Mesenchymal stem cell (in vitro differentiated cells and primary cell): ENCODE measurements at regions not wholly inside any gene's neighbourhood (a gene's known extent, or its start where the extent isn't known, plus 50 kb on each side); places are given as distances from the start of the nearest gene placed in this dataset.

Experiments used
- DNase-seq: peaks from one replicate; pipeline ENCODE4 v3.0.0-alpha.2; 2013
- H2AFZ ChIP-seq: one replicate; pipeline ENCODE4 v1.6.1; 2013; ENCODE audit warnings: low read depth, mild to moderate bottlenecking, control low read depth, inconsistent platforms, low read length, moderate library complexity
- H2AK5ac ChIP-seq: 2 replicates; pipeline ENCODE4 v1.6.1; 2013; ENCODE audit warnings: low read length, moderate library complexity, mild to moderate bottlenecking, inconsistent platforms; ENCODE audit not compliant: severe bottlenecking
- H2BK120ac ChIP-seq: one replicate; pipeline ENCODE4 v1.6.1; 2013; ENCODE audit warnings: low read depth, mild to moderate bottlenecking, inconsistent platforms, low read length, moderate library complexity
- H2BK12ac ChIP-seq, 2 experiments: one replicate each; pipeline ENCODE4 v1.6.1; 2013; ENCODE audit warnings: inconsistent platforms in 2 of 2, low read length in 2 of 2, mild to moderate bottlenecking in 2 of 2, moderate library complexity in 2 of 2, control low read depth in 1 of 2
- H2BK15ac ChIP-seq: one replicate; pipeline ENCODE4 v1.6.1; 2013; ENCODE audit warnings: mild to moderate bottlenecking, low read depth, inconsistent platforms; ENCODE audit not compliant: poor library complexity, severe bottlenecking
- H2BK5ac ChIP-seq: 2 replicates; pipeline ENCODE4 v1.6.1; 2013; ENCODE audit warnings: low read depth, mild to moderate bottlenecking, low read length, control low read depth, inconsistent platforms; ENCODE audit not compliant: poor library complexity, severe bottlenecking
- H3K14ac ChIP-seq, 2 experiments: one replicate each; pipeline ENCODE4 v1.6.1; 2013; ENCODE audit warnings: inconsistent platforms in 2 of 2, low read length in 2 of 2, control low read depth in 1 of 2, mild to moderate bottlenecking in 1 of 2, moderate library complexity in 1 of 2
- H3K18ac ChIP-seq, 2 experiments: one replicate each; pipeline ENCODE4 v1.6.1; 2013; ENCODE audit warnings: inconsistent platforms in 2 of 2, low read length in 2 of 2, control low read depth in 1 of 2, low read depth in 1 of 2, mild to moderate bottlenecking in 1 of 2
- H3K23ac ChIP-seq, 2 experiments: one replicate each; pipeline ENCODE4 v1.6.1; 2013; ENCODE audit warnings: inconsistent platforms in 2 of 2, low read length in 2 of 2, mild to moderate bottlenecking in 2 of 2, moderate library complexity in 2 of 2, control low read depth in 1 of 2
- H3K27ac ChIP-seq: 2 replicates; pipeline ENCODE4 v1.5.1; 2013; ENCODE audit warnings: mild to moderate bottlenecking, moderate library complexity, low read length, control low read depth, inconsistent platforms; ENCODE audit not compliant: poor library complexity, severe bottlenecking
- H3K27me3 ChIP-seq, 2 experiments: 2 replicates each; pipeline versions ENCODE4 v1.6.1 to v1.7.0; 2013; ENCODE audit warnings: low read length in 2 of 2, mild to moderate bottlenecking in 2 of 2, moderate library complexity in 2 of 2, control low read depth in 1 of 2, inconsistent platforms in 1 of 2; ENCODE audit not compliant: control insufficient read depth in 1 of 2, insufficient read depth in 1 of 2
- H3K36me3 ChIP-seq, 2 experiments: 2 replicates each; pipeline versions ENCODE4 v1.6.1 to v1.7.0; 2013; ENCODE audit warnings: low read length in 2 of 2, control low read depth in 1 of 2, inconsistent platforms in 1 of 2, low read depth in 1 of 2, mild to moderate bottlenecking in 1 of 2; ENCODE audit not compliant: insufficient read depth in 2 of 2, control insufficient read depth in 1 of 2
- H3K4ac ChIP-seq, 2 experiments: one replicate each; pipeline ENCODE4 v1.6.1; 2013; ENCODE audit warnings: inconsistent platforms in 2 of 2, low read length in 2 of 2, mild to moderate bottlenecking in 2 of 2, moderate library complexity in 2 of 2, control low read depth in 1 of 2, low read depth in 1 of 2
- H3K4me1 ChIP-seq: 2 replicates; pipeline ENCODE4 v1.6.1; 2013; ENCODE audit warnings: low read depth, low read length, control low read depth; ENCODE audit not compliant: control insufficient read depth, insufficient read depth
- H3K4me2 ChIP-seq: 2 replicates; pipeline ENCODE4 v1.6.1; 2013; ENCODE audit warnings: low read length, mild to moderate bottlenecking, inconsistent platforms; ENCODE audit not compliant: poor library complexity, severe bottlenecking
- H3K4me3 ChIP-seq, 2 experiments: 2 replicates each; pipeline versions ENCODE4 v1.5.1 to v1.7.0; 2013; ENCODE audit warnings: low read length in 2 of 2, mild to moderate bottlenecking in 2 of 2, control low read depth in 1 of 2, low read depth in 1 of 2; ENCODE audit not compliant: insufficient read depth in 1 of 2
- H3K79me1 ChIP-seq: replicated peaks from 2 replicates; pipeline ENCODE4 v1.6.1; 2013; ENCODE audit warnings: mild to moderate bottlenecking, control low read depth, low read length, inconsistent platforms; ENCODE audit not compliant: poor library complexity, severe bottlenecking
- H3K9ac ChIP-seq: 2 replicates; pipeline ENCODE4 v1.7.0; 2013; ENCODE audit warnings: mild to moderate bottlenecking, low read length, moderate library complexity
- H3K9me3 ChIP-seq: 2 replicates; pipeline ENCODE4 v1.7.0; 2013; ENCODE audit warnings: mild to moderate bottlenecking, low read length; ENCODE audit not compliant: control insufficient read depth
- H4K8ac ChIP-seq: one replicate; pipeline ENCODE4 v1.6.1; 2013; ENCODE audit warnings: inconsistent platforms, mild to moderate bottlenecking, low read length, moderate library complexity
- H4K91ac ChIP-seq: one replicate; pipeline ENCODE4 v1.6.1; 2013; ENCODE audit warnings: mild to moderate bottlenecking, low read length, inconsistent platforms
- WGBS: methylation state at CpG from one replicate; pipeline ENCODE4 v1.1.7; 2013; ENCODE audit warnings: mixed read lengths; 5-methylcytosine and 5-hydroxymethylcytosine counted together

DNA sequence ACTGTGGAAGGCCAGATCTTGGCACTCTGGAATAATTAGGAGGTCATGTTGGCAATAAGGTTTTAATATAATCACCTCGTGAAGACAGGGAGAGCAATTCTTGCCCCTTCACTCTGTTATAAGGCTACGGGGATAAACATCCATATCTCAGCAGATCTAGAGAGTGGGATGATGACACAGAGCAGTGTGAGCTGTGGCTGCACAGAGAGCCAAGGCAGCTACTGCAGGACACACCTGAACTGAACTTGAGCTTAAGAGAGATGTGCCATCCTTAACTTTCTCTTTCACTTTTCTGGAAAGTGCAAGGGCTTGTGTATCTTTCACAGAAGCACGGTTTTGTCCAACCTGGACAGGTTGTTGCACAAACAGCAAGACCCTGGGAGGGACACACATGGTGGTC lies 174.7 kb downstream of the GATA3 start:
- H3K79me1 ChIP-seq, result no peaks in the 10 kb centered on the region
- H2BK5ac ChIP-seq, result no peak overlapping the region
- no peak for DNase-seq
- 72% methylated on average over 3 of the region's 3 CpGs for WGBS
- no peaks in the 10 kb centered on the region for H3K4me1 ChIP-seq
- no peak overlapping the region for H3K23ac ChIP-seq
- H3K36me3 ChIP-seq, result no peaks in the 10 kb centered on the region
- H3K4me3 ChIP-seq, result no peak overlapping the region
- no peak overlapping the region for H3K9ac ChIP-seq
- no peak overlapping the region for H2BK15ac ChIP-seq
- no peaks in the 10 kb centered on the region for H3K9me3 ChIP-seq
- H3K27ac ChIP-seq, result no peak overlapping the region
- no peak overlapping the region for H2BK12ac ChIP-seq
- no peaks in the 10 kb centered on the region for H3K27me3 ChIP-seq
- no peak overlapping the region for H3K4me2 ChIP-seq
- H3K4ac ChIP-seq, result no peak overlapping the region
- no peak overlapping the region for H4K91ac ChIP-seq
- H4K8ac ChIP-seq, result no peak overlapping the region
- no peak overlapping the region for H2BK120ac ChIP-seq
- no peak overlapping the region for H2AK5ac ChIP-seq
- no peak overlapping the region for H3K18ac ChIP-seq
- no peak overlapping the region for H3K14ac ChIP-seq
- no peak overlapping the region for H2AFZ ChIP-seq

DNA sequence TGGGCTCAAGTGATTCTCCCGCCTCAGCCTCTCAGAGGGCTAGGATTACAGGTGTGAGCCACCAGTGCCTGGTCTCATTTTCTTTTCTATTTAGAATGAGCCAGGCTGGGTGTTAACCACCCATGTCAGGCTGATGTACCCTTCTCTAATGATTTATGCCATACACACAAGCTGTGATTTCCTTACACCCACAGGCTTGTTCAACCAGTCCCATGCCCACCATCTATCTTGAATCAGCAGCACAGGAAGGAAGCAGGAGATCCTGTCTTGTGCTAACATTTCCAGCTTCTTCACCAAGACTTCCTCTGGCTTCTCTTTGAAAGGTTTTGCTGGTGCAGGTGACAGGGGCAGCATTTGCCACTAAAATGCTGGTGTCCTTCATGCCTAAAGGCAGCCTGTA lies 176.4 kb downstream of the GATA3 start:
- H3K18ac ChIP-seq, result no peak overlapping the region
- no peak overlapping the region for H2BK120ac ChIP-seq
- H3K36me3 ChIP-seq, result no peaks in the 10 kb centered on the region
- H4K91ac ChIP-seq, result no peak overlapping the region
- no peaks in the 10 kb centered on the region for H3K9me3 ChIP-seq
- H2AK5ac ChIP-seq, result no peak overlapping the region
- WGBS, result 86% methylated on average over 1 of the region's 1 CpG
- no peak overlapping the region for H3K9ac ChIP-seq
- no peak overlapping the region for H3K4ac ChIP-seq
- no peak overlapping the region for H3K23ac ChIP-seq
- H3K79me1 ChIP-seq, result no peaks in the 10 kb centered on the region
- no peak overlapping the region for H3K4me2 ChIP-seq
- H3K4me1 ChIP-seq, result no peaks in the 10 kb centered on the region
- no peak overlapping the region for H2BK5ac ChIP-seq
- H4K8ac ChIP-seq, result no peak overlapping the region
- H3K14ac ChIP-seq, result no peak overlapping the region
- no peak for DNase-seq
- no peak overlapping the region for H2BK12ac ChIP-seq
- no peak overlapping the region for H3K4me3 ChIP-seq
- no peaks in the 10 kb centered on the region for H3K27me3 ChIP-seq
- H2BK15ac ChIP-seq, result no peak overlapping the region
- H2AFZ ChIP-seq, result no peak overlapping the region
- no peak overlapping the region for H3K27ac ChIP-seq

DNA sequence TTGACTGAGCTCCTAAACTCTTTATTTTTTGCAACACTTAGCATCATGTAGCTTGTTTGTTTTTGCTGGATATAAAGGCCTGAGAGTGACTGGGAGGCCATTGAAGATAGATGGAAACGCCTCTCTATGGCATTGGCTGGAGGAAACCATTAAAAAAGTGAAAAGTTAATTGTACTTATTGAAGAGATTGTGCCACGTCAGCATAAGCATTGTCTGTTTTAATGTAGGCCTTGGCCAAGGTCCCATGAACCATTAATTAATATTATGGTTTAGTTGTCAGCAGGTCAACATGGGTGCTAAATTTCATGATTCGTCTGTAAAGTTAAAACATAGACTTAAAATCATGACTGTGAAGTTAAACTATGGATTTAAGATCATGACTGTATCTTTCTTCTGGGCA lies 178.6 kb downstream of the GATA3 start:
- H3K27me3 ChIP-seq, result no peaks in the 10 kb centered on the region
- no peak overlapping the region for H2AFZ ChIP-seq
- no peak overlapping the region for H2BK15ac ChIP-seq
- H4K8ac ChIP-seq, result no peak overlapping the region
- no peak overlapping the region for H3K27ac ChIP-seq
- no peak overlapping the region for H2BK5ac ChIP-seq
- H2BK120ac ChIP-seq, result no peak overlapping the region
- no peak overlapping the region for H3K4me3 ChIP-seq
- H3K79me1 ChIP-seq, result no peaks in the 10 kb centered on the region
- no peak for DNase-seq
- H3K23ac ChIP-seq, result no peak overlapping the region
- peaks cover 2% of the 10 kb centered on the region for H3K9me3 ChIP-seq
- no peaks in the 10 kb centered on the region for H3K4me1 ChIP-seq
- no peak overlapping the region for H3K9ac ChIP-seq
- H4K91ac ChIP-seq, result no peak overlapping the region
- H3K14ac ChIP-seq, result no peak overlapping the region
- no peak overlapping the region for H2AK5ac ChIP-seq
- no peak overlapping the region for H2BK12ac ChIP-seq
- H3K18ac ChIP-seq, result no peak overlapping the region
- WGBS, result 87% methylated on average over 3 of the region's 3 CpGs
- H3K4me2 ChIP-seq, result no peak overlapping the region
- H3K4ac ChIP-seq, result no peak overlapping the region
- H3K36me3 ChIP-seq, result no peaks in the 10 kb centered on the region

DNA sequence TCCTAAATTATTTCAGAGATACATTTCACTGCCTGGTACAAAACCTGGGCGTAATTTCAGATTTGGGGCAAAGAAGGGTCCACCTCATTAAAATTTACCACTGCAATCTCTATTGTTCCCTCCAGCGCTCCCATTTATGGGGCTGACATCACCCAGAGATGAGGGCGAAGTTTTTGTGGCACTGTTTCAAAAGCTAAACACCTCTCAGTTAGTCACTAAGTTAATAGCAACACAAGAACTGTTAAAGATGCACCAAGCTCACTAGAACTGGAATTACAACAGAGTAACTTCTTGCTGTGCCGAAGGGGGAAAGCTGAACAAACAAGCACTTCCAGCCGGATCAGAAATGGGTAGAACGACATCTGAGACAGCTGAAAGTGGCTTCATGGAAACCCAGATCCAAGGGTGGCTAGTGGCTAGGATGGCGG lies 179.4 kb downstream of the GATA3 start:
- no peak overlapping the region for H3K4me2 ChIP-seq
- DNase-seq, result no peak
- H3K14ac ChIP-seq, result no peak overlapping the region
- no peak overlapping the region for H2AK5ac ChIP-seq
- no peak overlapping the region for H2BK120ac ChIP-seq
- no peaks in the 10 kb centered on the region for H3K27me3 ChIP-seq
- H3K23ac ChIP-seq, result no peak overlapping the region
- no peak overlapping the region for H3K4me3 ChIP-seq
- H2BK12ac ChIP-seq, result no peak overlapping the region
- H2AFZ ChIP-seq, result no peak overlapping the region
- no peaks in the 10 kb centered on the region for H3K36me3 ChIP-seq
- H3K9ac ChIP-seq, result no peak overlapping the region
- H3K27ac ChIP-seq, result no peak overlapping the region
- WGBS, result 89% methylated on average over 7 of the region's 7 CpGs
- H3K79me1 ChIP-seq, result no peaks in the 10 kb centered on the region
- H4K91ac ChIP-seq, result no peak overlapping the region
- no peak overlapping the region for H3K4ac ChIP-seq
- H3K4me1 ChIP-seq, result no peaks in the 10 kb centered on the region
- no peak overlapping the region for H2BK15ac ChIP-seq
- peaks cover 2% of the 10 kb centered on the region for H3K9me3 ChIP-seq
- no peak overlapping the region for H3K18ac ChIP-seq
- no peak overlapping the region for H4K8ac ChIP-seq
- H2BK5ac ChIP-seq, result no peak overlapping the region
